ENCODE measurements at regions not wholly inside any gene's neighbourhood (a gene's known extent, or its start where the extent isn't known, plus 50 kb on each side); places are given as distances from the start of the nearest gene placed in this dataset.

GRCh38 chr13:50099473-50099872 is 84.2 kb downstream of the KCNRG start:
- peaks cover 26% of the 10 kb centered on the region for H3K9me3 ChIP-seq (ENCODE audit: low read depth, low read length, poor library complexity, severe bottlenecking)
- BruUV-seq (replicated peaks) = no TSS peak
- no peak overlapping the region for H3K27ac ChIP-seq (ENCODE audit: low read depth, low read length, poor library complexity, severe bottlenecking)
- ChIA-PET POLR2A (ENCODE audit: low non-redundant PET) (no interaction called here), CTCF (no interaction called here)
- no peaks in the 10 kb centered on the region for H3K27me3 ChIP-seq (replicated peaks; ENCODE audit: insufficient read depth, low read depth, low read length, poor library complexity)
- no peaks in the 10 kb centered on the region for H3K4me1 ChIP-seq (ENCODE audit: insufficient read depth, low read length, poor library complexity, severe bottlenecking)
- H3K4me3 ChIP-seq (ENCODE audit: low read depth, low read length, poor library complexity, severe bottlenecking) = no peak overlapping the region
- no peak for TF ChIP-seq CTCF (conservative IDR thresholded peaks at IDR 0.05; ENCODE audit: low read depth, low read length)
- no peak for TF ChIP-seq EZH2 (IDR thresholded peaks at IDR 0.05; ENCODE audit: borderline replicate concordance, low read depth, low read length, poor library complexity, severe bottlenecking)
- intact Hi-C loops (cut with micrococcal nuclease; ENCODE audit: unreplicated experiment) = no loop called here
- peaks cover 8% of the 10 kb centered on the region for H3K36me3 ChIP-seq (ENCODE audit: insufficient read depth, low read length, poor library complexity, severe bottlenecking)
- no peak for DNase-seq (ENCODE audit: low spot score)

GRCh38 chr13:50101590-50101989 is 86.3 kb downstream of the KCNRG start:
- Histone ChIP-seq H3K27me3 (replicated peaks; ENCODE audit: insufficient read depth, low read depth, low read length, poor library complexity) (no peaks in the 10 kb centered on the region), H3K4me1 (ENCODE audit: insufficient read depth, low read length, poor library complexity, severe bottlenecking) (peaks cover 9% of the 10 kb centered on the region), H3K36me3 (ENCODE audit: insufficient read depth, low read length, poor library complexity, severe bottlenecking) (peaks cover 8% of the 10 kb centered on the region), H3K4me3 (ENCODE audit: low read depth, low read length, poor library complexity, severe bottlenecking) (no peak overlapping the region), H3K27ac (ENCODE audit: low read depth, low read length, poor library complexity, severe bottlenecking) (no peak overlapping the region), H3K9me3 (ENCODE audit: low read depth, low read length, poor library complexity, severe bottlenecking) (peaks cover 26% of the 10 kb centered on the region)
- TF ChIP-seq CTCF (conservative IDR thresholded peaks at IDR 0.05; ENCODE audit: low read depth, low read length) = no peak
- intact Hi-C loops (cut with micrococcal nuclease; ENCODE audit: unreplicated experiment) = no loop called here
- CTCF ChIA-PET = no interaction called here
- BruUV-seq (replicated peaks) = no TSS peak
- POLR2A ChIA-PET (ENCODE audit: low non-redundant PET) = no interaction called here
- no peak for DNase-seq (ENCODE audit: low spot score)

- POLR2A ChIA-PET (ENCODE audit: low non-redundant PET) = no interaction called here
- peaks cover under 1% of the 10 kb centered on the region for H3K36me3 ChIP-seq (ENCODE audit: insufficient read depth, low read length, poor library complexity, severe bottlenecking)
- H3K4me1 ChIP-seq (ENCODE audit: insufficient read depth, low read length, poor library complexity, severe bottlenecking) = peaks cover 22% of the 10 kb centered on the region
- TF ChIP-seq EZH2 (IDR thresholded peaks at IDR 0.05; ENCODE audit: borderline replicate concordance, low read depth, low read length, poor library complexity, severe bottlenecking) = no peak
- intact Hi-C loops (cut with micrococcal nuclease; ENCODE audit: unreplicated experiment) = no loop called here
- no peak overlapping the region for H3K27ac ChIP-seq (ENCODE audit: low read depth, low read length, poor library complexity, severe bottlenecking)
- no peak for DNase-seq (ENCODE audit: low spot score)
- CTCF ChIA-PET = no interaction called here
- peaks cover 2% of the 10 kb centered on the region for H3K9me3 ChIP-seq (ENCODE audit: low read depth, low read length, poor library complexity, severe bottlenecking)
- no peaks in the 10 kb centered on the region for H3K27me3 ChIP-seq (replicated peaks; ENCODE audit: insufficient read depth, low read depth, low read length, poor library complexity)
- no TSS peak for BruUV-seq (replicated peaks)
- H3K4me3 ChIP-seq (ENCODE audit: low read depth, low read length, poor library complexity, severe bottlenecking) = no peak overlapping the region
Observed at GRCh38 chr13:50104493-50104892, 89.2 kb downstream of the KCNRG start.

- ChIA-PET POLR2A (ENCODE audit: low non-redundant PET) (no interaction called here), CTCF (no interaction called here)
- Histone ChIP-seq H3K27me3 (replicated peaks; ENCODE audit: insufficient read depth, low read depth, low read length, poor library complexity) (no peaks in the 10 kb centered on the region), H3K4me3 (ENCODE audit: low read depth, low read length, poor library complexity, severe bottlenecking) (no peak overlapping the region), H3K27ac (ENCODE audit: low read depth, low read length, poor library complexity, severe bottlenecking) (peak overlapping the region; percentile 10), H3K4me1 (ENCODE audit: insufficient read depth, low read length, poor library complexity, severe bottlenecking) (peaks cover 27% of the 10 kb centered on the region), H3K36me3 (ENCODE audit: insufficient read depth, low read length, poor library complexity, severe bottlenecking) (no peaks in the 10 kb centered on the region), H3K9me3 (ENCODE audit: low read depth, low read length, poor library complexity, severe bottlenecking) (no peaks in the 10 kb centered on the region)
- intact Hi-C loops (cut with micrococcal nuclease; ENCODE audit: unreplicated experiment) = no loop called here
- TF ChIP-seq EZH2 (IDR thresholded peaks at IDR 0.05; ENCODE audit: borderline replicate concordance, low read depth, low read length, poor library complexity, severe bottlenecking) = no peak
- TF ChIP-seq CTCF (conservative IDR thresholded peaks at IDR 0.05; ENCODE audit: low read depth, low read length) = no peak
- DNase-seq (ENCODE audit: low spot score) = no peak
- BruUV-seq (replicated peaks) = no TSS peak
Observed at GRCh38 chr13:50106559-50106958, 91.3 kb downstream of the KCNRG start.
